ENCODE measurements at regions not wholly inside any gene's neighbourhood (a gene's known extent, or its start where the extent isn't known, plus 50 kb on each side); places are given as distances from the start of the nearest gene placed in this dataset.

GRCh38 chr7:131974671-131975070, 418.2 kb upstream of the PODXL start:
- TF ChIP-seq CTCF (IDR thresholded peaks at IDR 0.05; ENCODE audit: borderline replicate concordance, extremely low read depth, low read length, poor library complexity, severe bottlenecking) (no peak), EZH2 (IDR thresholded peaks at IDR 0.05; ENCODE audit: borderline replicate concordance, low read depth, low read length, severe bottlenecking) (no peak)
